ENCODE measurements at regions not wholly inside any gene's neighbourhood (a gene's known extent, or its start where the extent isn't known, plus 50 kb on each side); places are given as distances from the start of the nearest gene placed in this dataset.

- CTCF ChIA-PET, result no interaction called here
- no peak for DNase-seq (ENCODE audit: low read depth, low spot score)
- Histone ChIP-seq H3K9me3 (replicated peaks; ENCODE audit: control insufficient read depth, insufficient read depth, low read length) (no peaks in the 10 kb centered on the region), H3K27ac (ENCODE audit: insufficient read depth, low read depth, low read length) (no peak overlapping the region), H3K9ac (replicated peaks; ENCODE audit: extremely low read depth, insufficient read depth, low read length) (no peak overlapping the region), H3K27me3 (ENCODE audit: control insufficient read depth in 2 of 2, insufficient read depth in 2 of 2, low read length in 2 of 2) (no peaks in the 10 kb centered on the region), H2AFZ (ENCODE audit: low read depth, low read length) (no peak overlapping the region), H3K4me1 (ENCODE audit: control insufficient read depth, extremely low read depth, insufficient read depth, low read length) (no peaks in the 10 kb centered on the region), H4K20me1 (replicated peaks; ENCODE audit: control insufficient read depth, extremely low read depth, insufficient read depth, low read length) (no peaks in the 10 kb centered on the region), H3K36me3 (ENCODE audit: control insufficient read depth in 2 of 2, extremely low read depth in 1 of 2, insufficient read depth in 2 of 2, low read length in 2 of 2) (no peaks in the 10 kb centered on the region), H3K79me2 (ENCODE audit: control insufficient read depth, insufficient read depth, low read length) (no peaks in the 10 kb centered on the region), H3K4me2 (ENCODE audit: insufficient read depth, low read length) (no peak overlapping the region), H3K4me3 (replicated peaks in 1 of 3; ENCODE audit: insufficient read depth in 1 of 3, low read depth in 1 of 3, low read length in 3 of 3) (no peak overlapping the region), H3K9me1 (replicated peaks; ENCODE audit: control insufficient read depth, extremely low read depth, insufficient read depth, low read length) (no peaks in the 10 kb centered on the region)
- no TSS peak for BruUV-seq (replicated peaks)
- TF ChIP-seq POLR2A (IDR thresholded peaks at IDR 0.05; ENCODE audit: low read depth, low read length), result no peak
- TF ChIP-seq MYC (IDR thresholded peaks at IDR 0.05; ENCODE audit: low read depth, low read length), result no peak
- no peak for TF ChIP-seq EZH2 (IDR thresholded peaks at IDR 0.05; ENCODE audit: borderline replicate concordance, low read depth, low read length, severe bottlenecking)
- TF ChIP-seq JUN (IDR thresholded peaks at IDR 0.05; ENCODE audit: borderline replicate concordance, insufficient read depth, insufficient read length, low read depth), result no peak
- TF ChIP-seq, protein P1, sequence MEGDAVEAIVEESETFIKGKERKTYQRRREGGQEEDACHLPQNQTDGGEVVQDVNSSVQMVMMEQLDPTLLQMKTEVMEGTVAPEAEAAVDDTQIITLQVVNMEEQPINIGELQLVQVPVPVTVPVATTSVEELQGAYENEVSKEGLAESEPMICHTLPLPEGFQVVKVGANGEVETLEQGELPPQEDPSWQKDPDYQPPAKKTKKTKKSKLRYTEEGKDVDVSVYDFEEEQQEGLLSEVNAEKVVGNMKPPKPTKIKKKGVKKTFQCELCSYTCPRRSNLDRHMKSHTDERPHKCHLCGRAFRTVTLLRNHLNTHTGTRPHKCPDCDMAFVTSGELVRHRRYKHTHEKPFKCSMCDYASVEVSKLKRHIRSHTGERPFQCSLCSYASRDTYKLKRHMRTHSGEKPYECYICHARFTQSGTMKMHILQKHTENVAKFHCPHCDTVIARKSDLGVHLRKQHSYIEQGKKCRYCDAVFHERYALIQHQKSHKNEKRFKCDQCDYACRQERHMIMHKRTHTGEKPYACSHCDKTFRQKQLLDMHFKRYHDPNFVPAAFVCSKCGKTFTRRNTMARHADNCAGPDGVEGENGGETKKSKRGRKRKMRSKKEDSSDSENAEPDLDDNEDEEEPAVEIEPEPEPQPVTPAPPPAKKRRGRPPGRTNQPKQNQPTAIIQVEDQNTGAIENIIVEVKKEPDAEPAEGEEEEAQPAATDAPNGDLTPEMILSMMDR (IDR thresholded peaks at IDR 0.05; ENCODE audit: extremely low read depth in 1 of 2, insufficient read depth in 1 of 2, low read depth in 1 of 2, low read length in 2 of 2), result no peak
- TF ChIP-seq GATA2 (IDR thresholded peaks at IDR 0.05; ENCODE audit: insufficient read depth, insufficient read length, low read depth, low read length), result no peak
- TF ChIP-seq POLR2AphosphoS5 (IDR thresholded peaks at IDR 0.05; ENCODE audit: insufficient read depth, low read depth, low read length), result no peak
- no peak for FAIRE-seq
- intact Hi-C loops (cut with micrococcal nuclease), result no loop called here
- POLR2A ChIA-PET, result no interaction called here
- dilution Hi-C loops (cut with MboI; ENCODE audit: extremely low pct_ligation_motif_present, low sequenced_read_pairs), result no loop called here
Measured at GRCh38 chr3:5822843-5823242, 635.3 kb downstream of the EDEM1 start.

- no peak overlapping the region for H2AFZ ChIP-seq (ENCODE audit: low read depth, low read length)
- no peaks in the 10 kb centered on the region for H3K36me3 ChIP-seq (ENCODE audit: control insufficient read depth in 2 of 2, extremely low read depth in 1 of 2, insufficient read depth in 2 of 2, low read length in 2 of 2)
- no peak overlapping the region for H3K4me2 ChIP-seq (ENCODE audit: insufficient read depth, low read length)
- H3K79me2 ChIP-seq (ENCODE audit: control insufficient read depth, insufficient read depth, low read length), result no peaks in the 10 kb centered on the region
- H3K27me3 ChIP-seq (ENCODE audit: control insufficient read depth in 2 of 2, insufficient read depth in 2 of 2, low read length in 2 of 2), result no peaks in the 10 kb centered on the region
- DNase-seq (ENCODE audit: low read depth, low spot score), result no peak
- dilution Hi-C loops (cut with MboI; ENCODE audit: extremely low pct_ligation_motif_present, low sequenced_read_pairs) (no loop called here), intact Hi-C loops (cut with micrococcal nuclease) (no loop called here)
- no peak for FAIRE-seq
- no peaks in the 10 kb centered on the region for H4K20me1 ChIP-seq (replicated peaks; ENCODE audit: control insufficient read depth, extremely low read depth, insufficient read depth, low read length)
- no peak overlapping the region for H3K27ac ChIP-seq (ENCODE audit: insufficient read depth, low read depth, low read length)
- TF ChIP-seq POLR2A (IDR thresholded peaks at IDR 0.05; ENCODE audit: low read depth, low read length) (no peak), POLR2AphosphoS5 (IDR thresholded peaks at IDR 0.05; ENCODE audit: insufficient read depth, low read depth, low read length) (no peak), GATA2 (IDR thresholded peaks at IDR 0.05; ENCODE audit: insufficient read depth, insufficient read length, low read depth, low read length) (no peak), FOS (IDR thresholded peaks at IDR 0.05; ENCODE audit: borderline replicate concordance, insufficient read depth, low read length) (no peak), MAX (IDR thresholded peaks at IDR 0.05; ENCODE audit: insufficient read depth, insufficient read length) (no peak), EZH2 (IDR thresholded peaks at IDR 0.05; ENCODE audit: borderline replicate concordance, low read depth, low read length, severe bottlenecking) (no peak), JUN (IDR thresholded peaks at IDR 0.05; ENCODE audit: borderline replicate concordance, insufficient read depth, insufficient read length, low read depth) (no peak), MYC (IDR thresholded peaks at IDR 0.05; ENCODE audit: low read depth, low read length) (no peak)
- TF ChIP-seq, protein P1 (IDR thresholded peaks at IDR 0.05; ENCODE audit: extremely low read depth in 1 of 2, insufficient read depth in 1 of 2, low read depth in 1 of 2, low read length in 2 of 2), result no peak
- H3K9ac ChIP-seq (replicated peaks; ENCODE audit: extremely low read depth, insufficient read depth, low read length), result no peak overlapping the region
- H3K9me3 ChIP-seq (replicated peaks; ENCODE audit: control insufficient read depth, insufficient read depth, low read length), result peaks cover 8% of the 10 kb centered on the region
- CTCF ChIA-PET, result no interaction called here
- H3K4me3 ChIP-seq (replicated peaks in 1 of 3; ENCODE audit: insufficient read depth in 1 of 3, low read depth in 1 of 3, low read length in 3 of 3), result no peak overlapping the region
- POLR2A ChIA-PET, result no interaction called here
- no peaks in the 10 kb centered on the region for H3K9me1 ChIP-seq (replicated peaks; ENCODE audit: control insufficient read depth, extremely low read depth, insufficient read depth, low read length)
- no TSS peak for BruUV-seq (replicated peaks)
- no peaks in the 10 kb centered on the region for H3K4me1 ChIP-seq (ENCODE audit: control insufficient read depth, extremely low read depth, insufficient read depth, low read length)
Measured at GRCh38 chr3:5826467-5826866, 639.0 kb downstream of the EDEM1 start.

All from endothelial cell of umbilical vein (primary cell).